AG10803 (cell line): ENCODE measurements at regions not wholly inside any gene's neighbourhood (a gene's known extent, or its start where the extent isn't known, plus 50 kb on each side); places are given as distances from the start of the nearest gene placed in this dataset.

Experiments used
- DNase-seq: peaks from one replicate; pipeline ENCODE4 v3.0.0; 2010; ENCODE audit warnings: low read depth
- H3K4me3 ChIP-seq: 2 replicates; pipeline ENCODE4 v1.5.1; 2011; ENCODE audit warnings: mild to moderate bottlenecking, low read length, control low read depth
- TF ChIP-seq, protein P1 (sequence below): conservative IDR thresholded peaks from 2 replicates; pipeline ENCODE4 v1.5.1; 2011; ENCODE audit warnings: mild to moderate bottlenecking, low read length, control low read depth, inconsistent platforms

DNA sequence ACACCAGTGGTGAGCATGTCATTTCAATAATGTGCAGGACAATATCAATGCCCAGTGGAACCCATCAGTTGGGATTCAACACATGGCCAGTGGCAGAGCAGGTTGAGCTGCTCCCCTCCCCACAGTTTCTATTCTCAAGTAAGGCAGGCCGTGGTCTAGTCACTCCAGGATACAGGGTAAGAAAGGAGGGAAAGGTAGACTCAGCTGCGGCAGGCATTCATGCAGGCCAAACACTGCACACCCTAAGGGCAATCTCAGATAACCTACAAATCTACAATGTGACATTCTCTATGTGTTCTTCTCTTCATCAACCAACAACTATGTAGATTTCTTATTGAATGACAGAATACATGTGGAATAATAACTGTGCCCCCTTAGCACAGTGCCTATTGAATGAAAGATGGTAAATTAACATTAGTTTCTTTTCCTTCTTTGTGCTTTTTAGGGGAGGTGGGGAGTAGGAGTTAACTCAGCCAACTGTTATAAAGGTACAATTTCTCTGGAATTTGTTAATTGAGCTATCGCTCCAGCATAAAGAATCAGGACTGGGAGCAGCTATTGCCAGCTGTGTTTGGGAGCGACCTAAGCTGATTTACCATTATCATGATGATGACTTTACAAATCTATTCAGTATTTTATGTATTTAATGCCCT is 89.7 kb downstream of the FAM50B start:
- H3K4me3 ChIP-seq: no peak overlapping the region
- TF ChIP-seq, protein P1, sequence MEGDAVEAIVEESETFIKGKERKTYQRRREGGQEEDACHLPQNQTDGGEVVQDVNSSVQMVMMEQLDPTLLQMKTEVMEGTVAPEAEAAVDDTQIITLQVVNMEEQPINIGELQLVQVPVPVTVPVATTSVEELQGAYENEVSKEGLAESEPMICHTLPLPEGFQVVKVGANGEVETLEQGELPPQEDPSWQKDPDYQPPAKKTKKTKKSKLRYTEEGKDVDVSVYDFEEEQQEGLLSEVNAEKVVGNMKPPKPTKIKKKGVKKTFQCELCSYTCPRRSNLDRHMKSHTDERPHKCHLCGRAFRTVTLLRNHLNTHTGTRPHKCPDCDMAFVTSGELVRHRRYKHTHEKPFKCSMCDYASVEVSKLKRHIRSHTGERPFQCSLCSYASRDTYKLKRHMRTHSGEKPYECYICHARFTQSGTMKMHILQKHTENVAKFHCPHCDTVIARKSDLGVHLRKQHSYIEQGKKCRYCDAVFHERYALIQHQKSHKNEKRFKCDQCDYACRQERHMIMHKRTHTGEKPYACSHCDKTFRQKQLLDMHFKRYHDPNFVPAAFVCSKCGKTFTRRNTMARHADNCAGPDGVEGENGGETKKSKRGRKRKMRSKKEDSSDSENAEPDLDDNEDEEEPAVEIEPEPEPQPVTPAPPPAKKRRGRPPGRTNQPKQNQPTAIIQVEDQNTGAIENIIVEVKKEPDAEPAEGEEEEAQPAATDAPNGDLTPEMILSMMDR: no peak
- no peak for DNase-seq

DNA sequence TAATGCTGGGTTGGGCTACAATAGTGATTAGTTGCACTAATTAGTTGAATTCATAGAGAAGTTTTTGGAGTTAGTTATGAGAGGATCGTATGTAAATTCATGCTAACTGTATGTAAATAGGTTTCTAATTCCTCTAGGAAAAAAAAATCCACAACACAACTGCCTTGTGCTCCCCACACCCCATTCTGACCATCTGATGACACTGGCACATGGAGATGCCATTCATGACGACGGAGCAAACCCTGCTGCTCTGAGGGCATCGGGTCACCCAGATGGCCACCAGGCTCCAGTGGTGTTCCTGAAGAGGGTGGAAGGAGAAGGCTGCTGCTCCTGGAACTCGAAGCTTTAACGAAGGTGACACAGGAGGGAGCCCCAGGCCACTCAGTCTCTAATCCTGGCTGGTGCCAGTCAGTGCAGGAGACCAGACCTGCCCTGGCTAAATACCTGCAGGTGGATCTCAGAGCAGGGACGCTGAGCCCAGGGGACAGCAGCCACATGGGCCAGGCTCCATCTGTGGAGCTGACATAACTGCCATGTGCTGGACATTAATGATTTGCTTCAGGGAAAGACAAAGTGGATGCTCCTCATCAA is 90.3 kb downstream of the FAM50B start:
- no peak overlapping the region for H3K4me3 ChIP-seq
- DNase-seq: no peak
- TF ChIP-seq, protein P1: no peak

DNA sequence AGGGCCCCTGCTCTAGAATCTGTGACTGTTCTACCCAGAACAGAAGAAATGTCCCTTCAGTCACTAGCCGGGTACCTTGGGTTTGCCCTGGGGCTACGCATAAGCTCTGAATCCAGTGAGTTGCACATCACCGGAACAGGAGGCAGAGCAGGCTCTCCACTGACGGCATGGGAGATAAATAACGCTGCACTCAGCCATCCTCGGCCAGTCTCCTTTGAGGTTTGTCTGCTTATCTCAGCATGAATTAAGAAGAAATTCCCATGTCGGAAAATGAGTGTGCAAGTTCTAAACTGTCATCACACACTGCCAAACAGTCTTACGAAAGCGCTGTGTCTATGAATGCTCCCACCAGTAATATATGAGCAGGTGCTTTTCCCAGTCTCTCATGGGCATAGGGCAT is 90.8 kb downstream of the FAM50B start:
- DNase-seq: peak; percentile 18
- TF ChIP-seq, protein P1: no peak

DNA sequence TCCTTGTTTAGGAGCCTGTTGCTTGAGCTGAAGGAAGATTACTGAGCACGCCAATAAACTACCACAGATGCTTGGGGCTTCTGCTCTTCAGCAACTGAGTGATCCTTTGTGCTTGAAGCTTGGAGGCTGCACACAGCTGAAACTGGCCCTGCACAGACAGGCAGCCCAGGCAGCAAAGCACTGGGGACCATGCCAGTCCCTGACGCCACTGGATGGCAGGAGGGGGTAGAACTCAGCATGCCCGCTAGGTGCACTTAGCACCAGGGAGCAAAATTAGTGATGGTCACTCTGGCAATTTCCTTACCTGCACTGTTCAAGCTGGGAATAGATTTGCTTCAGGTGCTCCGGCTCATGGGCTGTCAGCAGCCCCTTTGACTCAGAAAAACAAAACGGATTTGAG is 91.5 kb downstream of the FAM50B start:
- no peak overlapping the region for H3K4me3 ChIP-seq
- TF ChIP-seq, protein P1: no peak

More for the DNA sequence above, 90.8 kb downstream of the FAM50B start:
- no peak overlapping the region for H3K4me3 ChIP-seq

DNA sequence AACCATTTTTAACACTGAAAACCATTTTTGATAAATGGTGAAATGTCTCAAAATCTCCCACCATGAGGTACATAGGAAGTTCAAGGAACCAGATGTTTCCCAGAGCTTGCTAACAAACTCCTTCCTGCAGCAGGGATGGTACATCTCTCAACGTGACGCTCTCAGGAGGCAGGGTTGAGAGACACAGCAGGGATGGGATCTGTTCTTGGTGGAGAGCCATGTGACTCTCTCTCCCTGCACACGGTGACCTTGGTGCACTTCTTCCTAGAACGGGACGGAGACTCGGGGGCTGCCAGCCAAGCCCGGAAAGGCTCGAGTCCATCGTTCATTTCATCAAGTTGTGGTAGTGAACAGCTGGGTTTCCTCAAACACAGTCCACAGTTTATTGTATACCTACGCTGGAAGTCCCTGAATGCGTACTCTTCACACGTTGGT is 94.2 kb downstream of the FAM50B start:
- TF ChIP-seq, protein P1: no peak
- DNase-seq: peak; percentile 11
- no peak overlapping the region for H3K4me3 ChIP-seq

More for the DNA sequence above, 91.5 kb downstream of the FAM50B start:
- DNase-seq: no peak

DNA sequence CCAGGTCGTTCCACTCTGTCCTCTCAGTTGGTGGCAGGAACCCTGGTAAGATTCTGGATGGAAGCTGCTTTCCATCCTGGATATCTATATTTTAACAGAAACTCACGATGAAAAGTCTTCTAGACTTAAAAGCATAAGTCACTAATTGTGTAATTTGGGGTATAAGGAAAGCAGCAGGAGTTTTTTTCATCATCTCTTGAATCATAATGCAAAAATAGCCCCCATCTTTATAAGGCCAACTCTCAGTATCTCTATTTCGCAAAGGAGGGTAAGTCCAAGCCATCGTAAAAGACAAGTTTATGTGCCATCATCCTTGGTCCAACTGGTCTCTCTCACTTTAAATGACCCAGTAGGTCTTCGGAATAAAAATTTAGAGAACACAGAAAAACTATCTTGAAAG is 95.1 kb downstream of the FAM50B start:
- no peak for DNase-seq
- no peak overlapping the region for H3K4me3 ChIP-seq
- TF ChIP-seq, protein P1: no peak

DNA sequence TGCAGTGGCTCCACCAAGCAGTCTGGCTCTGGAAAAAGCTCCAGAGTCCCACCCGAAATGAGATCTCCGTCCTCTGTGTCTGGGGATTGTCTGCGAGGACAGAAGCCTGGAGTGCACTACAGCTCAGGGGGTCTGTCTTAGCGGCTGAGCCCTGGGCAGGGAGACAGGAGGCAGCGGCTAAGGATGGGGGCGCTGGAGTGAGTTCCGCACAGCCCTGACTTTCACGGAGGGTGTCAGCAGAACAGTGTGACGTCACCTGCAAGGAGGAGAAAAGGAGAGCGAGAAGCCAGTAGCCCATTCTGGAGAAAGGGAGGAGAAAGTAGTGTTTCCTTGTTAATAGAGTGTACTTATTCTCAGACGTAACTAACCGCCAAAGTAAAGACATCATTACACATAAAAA is 97.6 kb downstream of the FAM50B start:
- TF ChIP-seq, protein P1: no peak
- no peak overlapping the region for H3K4me3 ChIP-seq
- no peak for DNase-seq
